HG03354 (cell line): ENCODE measurements at regions not wholly inside any gene's neighbourhood (a gene's known extent, or its start where the extent isn't known, plus 50 kb on each side); places are given as distances from the start of the nearest gene placed in this dataset.

Experiments
- ATAC-seq: cut with Tn5 transposase; IDR thresholded peaks from one replicate; pipeline ENCODE4 v1.9.1; 2021; ENCODE audit warnings: mild to moderate bottlenecking; ENCODE audit not compliant: unreplicated experiment, poor library complexity, severe bottlenecking

DNA sequence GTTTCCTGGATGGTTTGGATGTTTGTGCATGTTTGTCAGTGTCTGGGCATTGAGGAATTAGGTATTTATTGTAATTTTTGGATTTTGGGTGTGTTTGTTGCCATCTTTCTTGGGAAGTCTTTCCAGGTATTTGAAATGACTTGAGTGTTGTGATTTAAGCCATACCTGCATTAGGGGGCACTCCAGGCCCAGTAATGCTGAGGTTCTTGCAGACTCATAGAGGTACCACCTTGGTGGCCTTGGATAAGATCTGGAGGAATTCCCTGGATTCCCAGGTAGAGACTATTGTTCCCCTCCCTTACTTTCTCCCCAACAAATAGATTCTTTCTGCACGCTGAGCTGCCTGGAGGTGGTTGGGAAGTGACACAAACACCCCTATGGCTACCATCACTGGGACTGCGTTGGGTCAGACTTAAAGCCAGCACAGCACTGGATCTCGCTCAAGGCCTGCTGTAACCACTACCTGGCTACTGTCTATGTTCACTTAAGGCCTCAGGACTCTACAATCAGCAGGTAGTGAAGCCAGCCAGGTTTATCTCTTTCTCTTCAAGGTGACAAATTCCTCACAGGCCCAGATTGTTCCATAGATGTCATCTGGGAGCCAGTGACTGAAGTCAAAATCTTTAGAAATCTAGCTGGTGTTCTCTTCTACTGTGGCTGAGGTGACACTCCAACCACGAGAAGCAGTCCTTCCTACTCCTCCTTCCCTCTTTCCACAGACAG lies 643.6 kb downstream of the PDHA2 start:
- ATAC-seq, result no peak

DNA sequence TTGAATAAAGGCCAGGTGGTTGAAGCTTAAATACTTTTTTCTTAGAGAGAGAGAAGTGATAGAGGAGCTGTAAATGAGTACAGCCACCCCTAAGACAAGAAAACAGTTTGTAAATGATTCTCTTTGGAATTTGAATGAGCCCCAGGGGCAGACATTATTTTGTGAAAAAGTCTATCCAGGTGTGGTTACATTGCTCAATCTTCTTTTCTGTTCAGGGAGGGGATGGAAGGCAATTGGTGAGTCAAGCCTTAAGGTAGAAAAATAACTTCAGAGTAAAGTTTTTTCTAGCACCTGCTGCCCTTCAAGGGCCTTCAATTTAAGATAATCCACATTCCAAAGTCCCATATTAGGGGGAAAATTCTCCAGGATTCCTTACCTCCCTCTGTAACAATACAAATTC lies 646.7 kb downstream of the PDHA2 start:
- no peak for ATAC-seq

DNA sequence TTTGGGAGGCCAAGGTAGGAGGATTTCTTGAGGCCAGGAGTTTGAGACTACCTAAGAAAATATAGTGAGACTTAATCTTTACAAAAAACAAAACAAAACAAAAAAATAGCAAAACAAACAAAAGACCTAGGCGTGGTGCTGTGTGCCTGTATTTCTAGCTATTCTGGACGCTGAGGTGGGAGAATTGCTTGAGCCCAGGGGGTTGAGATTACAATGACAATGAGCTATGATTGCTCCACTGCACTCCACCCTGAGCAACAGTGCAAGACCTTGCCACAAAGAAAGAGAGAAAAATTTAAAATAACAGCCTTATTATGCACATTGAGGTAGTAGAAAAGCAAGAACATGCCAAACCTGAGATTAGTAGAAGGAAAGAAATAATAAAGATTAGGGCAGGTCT lies 657.7 kb downstream of the PDHA2 start:
- ATAC-seq, result no peak

DNA sequence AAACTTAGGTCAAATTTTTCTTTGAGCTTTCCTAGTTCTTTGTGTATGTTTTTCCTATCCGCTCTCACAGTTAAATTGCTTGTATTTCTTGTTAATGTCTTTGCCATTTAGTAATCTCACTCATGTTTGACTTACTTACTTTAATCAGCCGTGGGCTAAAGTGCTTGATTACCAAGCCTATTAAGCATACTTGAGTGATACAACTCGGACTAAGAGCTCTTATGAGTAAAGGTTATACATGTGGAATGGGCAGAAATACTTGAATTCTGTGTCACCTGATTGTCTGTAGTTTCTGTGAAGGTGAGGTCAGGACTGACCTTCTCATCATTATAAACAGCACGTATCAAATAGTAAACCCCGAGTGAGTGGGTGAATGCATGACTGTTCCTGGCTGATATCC lies 664.5 kb downstream of the PDHA2 start:
- ATAC-seq, result no peak

DNA sequence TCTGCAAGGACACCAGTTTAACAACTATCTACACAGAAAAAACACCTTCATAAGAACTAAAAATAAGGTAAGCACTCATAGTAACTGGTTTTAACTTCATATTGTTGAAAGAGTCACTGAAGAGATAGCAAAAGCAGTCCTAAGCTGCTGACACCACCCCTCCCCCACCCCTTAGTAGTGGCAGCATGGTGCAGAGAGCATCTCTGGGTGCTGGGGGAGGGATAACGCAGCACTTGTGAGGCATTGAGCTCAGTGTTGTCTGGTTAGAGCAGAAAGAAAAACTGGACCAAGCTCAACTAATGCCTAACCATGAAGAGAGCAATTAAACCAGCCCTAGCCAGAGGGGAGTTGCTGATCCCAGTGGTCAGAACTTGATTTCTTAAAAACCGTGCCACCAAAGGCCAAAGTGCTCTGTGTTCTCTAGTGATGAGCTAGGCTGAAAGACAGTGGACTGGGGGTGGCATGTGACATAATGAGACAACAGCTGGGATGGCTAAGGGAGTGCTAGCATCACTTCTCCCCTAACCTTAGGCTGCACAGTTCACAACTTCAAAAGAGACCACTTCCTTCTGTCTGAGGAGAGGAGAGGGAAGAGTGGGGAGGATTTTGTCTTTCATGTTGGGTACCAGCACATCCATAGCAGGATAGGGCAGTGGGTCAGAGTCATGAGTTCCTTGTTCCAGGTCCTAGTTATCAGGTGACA lies 669.3 kb downstream of the PDHA2 start:
- ATAC-seq, result no peak

DNA sequence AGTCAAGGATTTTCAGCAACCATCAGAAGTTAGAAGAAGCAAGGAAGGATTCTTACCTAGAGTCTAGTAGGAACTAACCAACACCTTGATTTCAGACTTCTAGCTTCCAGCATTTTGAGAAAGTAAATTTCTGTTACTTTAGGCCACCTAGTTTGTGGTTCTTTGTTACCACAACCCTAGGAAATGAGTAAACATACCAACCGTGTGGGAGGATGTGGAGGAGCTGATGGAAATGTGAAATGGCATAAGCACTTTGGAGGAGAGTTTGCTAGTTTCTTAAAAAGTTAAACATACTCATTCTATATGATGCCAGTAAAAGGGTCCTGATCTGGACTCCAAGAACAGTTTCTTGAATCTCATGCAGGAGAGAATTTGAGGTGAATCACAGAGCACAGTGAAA lies 679.4 kb downstream of the PDHA2 start:
- ATAC-seq, result no peak

DNA sequence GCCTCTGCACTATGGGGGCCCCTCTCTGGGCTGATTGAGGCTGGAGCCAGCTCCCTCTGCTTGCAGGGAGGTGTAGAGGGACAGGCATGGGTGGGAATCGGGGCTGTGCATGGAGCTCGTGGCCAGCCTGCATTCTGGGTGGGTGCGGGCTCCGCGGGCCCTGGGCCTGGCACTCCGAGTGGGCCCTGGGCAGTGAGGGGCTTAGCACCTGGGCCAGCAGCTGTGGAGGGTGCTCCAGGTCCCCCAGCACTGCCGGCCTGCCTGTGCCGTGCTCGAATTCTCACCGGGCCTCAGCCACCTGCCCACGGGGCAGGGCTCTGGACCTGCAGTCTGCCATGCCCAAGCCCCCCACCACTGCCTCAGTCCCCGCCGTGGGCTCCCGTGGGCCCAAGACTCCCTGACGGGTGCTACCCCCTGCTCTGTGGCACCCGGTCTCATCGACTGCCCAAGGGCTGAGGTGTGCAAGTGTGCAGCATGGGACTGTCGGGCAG lies 681.2 kb downstream of the PDHA2 start:
- ATAC-seq, result no peak

DNA sequence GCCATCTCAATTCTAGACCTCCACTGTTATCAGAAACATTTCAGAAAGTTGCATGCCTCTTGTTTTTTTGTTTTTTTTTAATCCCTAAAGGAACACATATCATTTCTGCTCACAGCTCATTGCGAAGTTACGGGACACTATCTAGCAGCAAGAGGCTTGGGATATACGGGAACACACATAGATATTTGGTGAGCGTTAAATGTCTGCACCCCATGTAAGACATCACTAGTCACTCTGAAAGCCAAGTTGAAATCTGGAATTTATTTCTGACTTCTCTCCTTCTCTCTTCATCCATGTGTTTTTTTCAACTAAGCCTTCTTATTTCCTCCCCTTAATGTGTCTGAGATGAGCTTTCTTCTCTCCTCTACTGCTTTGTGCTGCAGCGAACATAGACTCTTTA lies 683.7 kb downstream of the PDHA2 start:
- ATAC-seq, result no peak

DNA sequence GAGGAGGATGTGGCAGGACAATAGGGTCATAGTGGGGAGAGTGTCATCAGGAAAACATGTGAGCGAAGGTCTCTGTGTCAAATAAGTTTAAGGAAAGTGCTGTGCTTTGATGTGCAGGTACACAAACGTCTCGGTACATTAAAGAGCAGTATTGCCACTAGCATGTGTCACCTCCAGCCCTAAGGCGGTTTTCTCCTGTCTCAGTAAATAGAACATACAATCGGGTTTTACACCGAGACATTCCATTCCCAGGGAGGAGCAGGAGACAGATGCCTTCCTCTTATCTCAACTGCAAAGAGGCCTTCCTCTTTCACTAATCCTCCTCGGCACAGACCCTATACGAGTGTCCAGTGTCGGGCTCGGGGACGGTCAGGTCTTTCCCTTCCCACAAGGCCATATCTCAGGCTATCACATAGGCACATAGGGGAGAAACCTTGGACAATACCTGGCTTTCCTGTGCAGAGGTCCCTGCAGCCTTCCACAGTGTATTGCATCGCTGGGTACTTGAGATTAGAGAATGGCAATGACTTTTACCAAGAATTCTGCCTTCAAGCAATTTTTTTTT lies 684.5 kb downstream of the PDHA2 start:
- ATAC-seq, result no peak

DNA sequence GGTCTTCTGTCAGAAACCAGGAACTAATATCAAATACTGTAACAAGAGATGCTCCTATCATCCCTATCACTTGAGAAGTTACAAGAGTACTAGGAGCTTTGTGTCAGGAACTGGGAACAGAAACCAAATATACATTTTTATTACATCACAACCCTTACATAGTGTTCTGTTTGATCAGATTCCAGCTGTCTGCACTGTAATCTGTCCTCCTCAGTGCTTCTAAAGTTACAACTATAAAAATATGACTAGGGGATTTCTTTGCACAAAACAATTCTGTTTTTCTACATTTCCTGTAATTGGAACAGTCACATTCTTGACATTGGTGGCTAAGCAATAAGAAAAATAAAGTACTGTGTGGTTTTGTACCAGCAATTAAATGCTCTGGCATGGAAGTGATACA lies 686.0 kb downstream of the PDHA2 start:
- no peak for ATAC-seq

DNA sequence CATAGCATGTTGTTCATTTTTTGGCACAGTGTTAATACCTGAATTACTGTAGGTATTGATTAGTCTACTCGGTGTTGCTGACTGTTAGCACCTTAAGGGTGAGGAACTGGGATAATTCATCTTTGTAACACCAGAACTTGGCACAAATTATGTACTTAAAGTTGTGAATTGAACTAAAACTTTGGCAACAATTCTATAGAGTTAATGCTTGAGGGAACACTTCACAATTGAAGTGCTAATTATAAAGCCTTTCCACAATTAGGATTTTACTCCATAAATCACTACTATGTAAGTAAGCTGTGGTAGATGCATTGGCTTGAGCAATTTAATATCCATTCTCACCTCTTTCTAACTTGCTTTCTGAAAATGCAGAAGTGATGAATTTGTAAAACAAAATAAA lies 686.7 kb downstream of the PDHA2 start:
- no peak for ATAC-seq

DNA sequence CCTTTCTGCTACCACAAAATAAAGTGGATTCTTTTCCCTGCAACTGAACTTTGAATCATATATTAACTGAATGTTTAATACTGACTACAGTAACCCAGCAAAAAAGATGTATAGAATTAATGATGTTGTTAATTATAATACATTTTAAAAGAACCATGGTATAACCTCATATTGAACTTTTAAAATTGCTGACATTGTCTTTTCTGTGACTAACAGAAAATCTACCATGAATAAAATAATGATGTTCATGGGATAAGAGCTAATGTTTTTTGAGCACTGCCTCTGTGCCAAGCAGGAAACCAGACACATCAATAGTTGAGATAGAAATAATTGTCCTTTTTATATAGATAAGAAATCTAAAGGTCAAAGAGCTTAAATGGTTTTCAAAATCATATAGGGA lies 691.9 kb downstream of the PDHA2 start:
- ATAC-seq, result no peak

DNA sequence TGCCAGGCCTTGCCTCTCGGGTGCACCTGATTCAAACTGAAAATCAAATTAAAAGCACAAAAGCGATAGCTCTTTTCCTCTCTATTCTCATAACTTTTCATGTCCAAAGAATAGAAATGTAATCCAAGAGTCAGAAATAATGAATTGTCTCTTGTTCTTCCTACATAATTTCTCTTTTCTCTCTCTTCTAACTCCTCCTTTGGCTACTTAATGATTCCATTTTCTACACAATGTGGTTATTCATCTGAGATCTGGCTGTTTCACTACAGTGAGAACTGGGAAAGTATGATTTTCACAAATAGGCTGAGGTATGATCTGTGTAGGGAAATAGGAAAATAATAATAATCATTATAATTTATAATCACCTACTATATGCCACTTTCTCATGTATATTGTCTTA lies 703.5 kb downstream of the PDHA2 start:
- ATAC-seq, result no peak

DNA sequence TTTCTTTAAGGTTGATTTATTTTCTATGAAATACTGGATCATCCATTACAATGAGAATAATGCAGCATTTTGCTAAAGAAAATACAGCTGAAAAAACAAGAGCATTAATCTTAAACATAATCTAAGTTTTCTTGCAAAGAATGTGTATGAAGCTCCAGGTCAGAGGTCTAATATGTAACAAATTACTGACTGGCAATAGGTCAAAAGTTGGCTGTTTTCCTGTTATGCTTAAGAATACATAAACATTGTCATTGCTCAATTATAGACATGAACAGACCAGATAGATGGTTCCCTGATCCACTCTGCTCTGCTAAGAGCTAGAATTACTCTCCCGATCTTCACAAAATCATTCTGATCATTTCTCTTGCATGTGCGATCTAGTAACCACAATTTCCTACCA lies 718.6 kb downstream of the PDHA2 start:
- no peak for ATAC-seq

DNA sequence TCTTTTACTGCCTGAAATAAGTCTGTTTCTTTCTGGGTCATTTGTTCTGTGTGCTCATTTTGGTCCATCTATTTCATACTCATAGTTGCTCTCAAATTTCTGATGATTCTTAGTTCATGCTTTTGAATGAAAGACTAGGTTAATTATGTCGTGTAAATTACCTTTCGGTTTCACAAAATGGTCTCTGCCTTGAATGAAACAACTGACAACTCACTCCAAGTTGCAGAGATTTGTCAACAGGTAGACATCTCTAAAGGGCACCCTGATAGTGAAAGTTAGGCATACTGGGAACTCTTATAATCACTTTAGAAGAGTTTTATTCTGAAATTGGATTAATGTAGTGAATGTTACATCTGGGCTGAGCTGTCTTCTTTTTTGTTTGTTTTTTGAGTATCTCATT lies 726.9 kb downstream of the PDHA2 start:
- no peak for ATAC-seq

DNA sequence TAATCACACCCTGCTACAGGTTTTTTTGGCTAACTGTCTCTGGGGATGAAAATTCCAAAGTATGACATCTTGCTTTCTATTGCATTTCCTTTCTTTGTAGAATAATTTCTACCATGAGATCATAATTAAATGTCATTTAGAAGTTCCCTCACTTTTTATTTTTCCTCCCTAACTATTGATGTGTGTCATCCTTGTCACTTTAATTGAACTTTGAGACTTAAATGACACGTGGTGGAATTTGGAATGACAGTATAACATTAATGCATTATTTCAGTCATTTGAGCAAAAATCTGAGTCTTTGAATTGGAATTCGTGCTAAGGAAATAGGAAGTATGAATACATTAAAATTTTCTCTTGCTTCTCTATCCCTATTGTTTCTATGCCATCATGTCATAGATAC lies 745.4 kb downstream of the PDHA2 start:
- ATAC-seq, result no peak

DNA sequence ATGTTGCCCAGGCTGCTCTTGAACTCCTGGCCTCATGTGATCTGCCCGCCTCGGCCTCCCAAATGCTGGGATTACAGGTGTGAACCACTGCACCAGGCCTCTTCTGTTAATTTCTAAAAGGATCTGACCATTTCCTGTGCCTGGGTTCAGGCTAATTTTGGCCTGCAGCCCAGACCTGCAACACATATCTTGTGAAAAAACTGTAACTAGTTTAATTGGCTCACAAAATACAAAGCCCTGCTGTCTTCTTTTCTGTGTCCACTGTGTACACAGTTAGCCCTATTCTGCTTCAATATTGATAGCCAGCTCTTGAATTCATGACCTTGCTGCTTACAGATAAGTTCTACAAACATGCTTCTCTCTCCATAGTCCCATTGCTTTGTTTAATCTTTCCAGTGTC lies 753.5 kb downstream of the PDHA2 start:
- ATAC-seq, result no peak

DNA sequence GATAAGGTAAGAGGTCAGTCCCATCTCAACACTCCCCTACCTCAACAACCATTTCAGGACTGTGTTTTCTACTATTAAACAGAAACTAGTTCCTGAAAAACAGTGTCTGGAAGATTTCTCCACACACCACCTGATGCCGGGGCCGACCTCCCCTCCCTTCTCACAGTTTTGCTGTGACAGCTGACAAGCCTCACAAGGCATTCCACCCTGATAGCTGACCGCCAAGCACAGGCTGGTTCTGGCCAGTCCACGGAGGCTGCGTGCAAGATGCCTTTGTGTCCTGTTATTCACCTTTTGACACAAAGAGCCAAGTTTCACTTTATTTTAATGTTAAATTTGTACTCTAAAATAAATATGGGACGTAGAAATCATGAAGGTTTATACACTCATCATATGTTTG lies 758.6 kb downstream of the PDHA2 start:
- ATAC-seq, result no peak

DNA sequence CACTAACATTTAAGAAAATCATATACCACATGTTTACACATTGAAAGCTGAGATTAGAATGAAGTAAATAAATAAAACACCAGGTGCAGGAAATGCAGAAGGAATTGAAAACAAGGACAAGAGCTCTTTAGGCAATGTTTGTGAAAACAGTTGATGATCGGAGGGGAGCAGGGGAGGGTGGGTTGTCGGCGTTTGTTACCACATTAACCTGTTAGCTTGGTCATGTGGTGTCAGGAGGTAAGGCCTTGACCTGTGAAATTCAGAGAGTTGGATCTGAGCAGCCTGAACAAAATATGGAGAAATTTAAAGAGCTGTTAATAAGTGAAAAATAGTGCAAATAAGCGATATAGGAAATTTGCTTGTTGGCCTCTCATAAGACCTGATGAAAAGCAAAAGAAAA lies 759.9 kb downstream of the PDHA2 start:
- ATAC-seq, result no peak

DNA sequence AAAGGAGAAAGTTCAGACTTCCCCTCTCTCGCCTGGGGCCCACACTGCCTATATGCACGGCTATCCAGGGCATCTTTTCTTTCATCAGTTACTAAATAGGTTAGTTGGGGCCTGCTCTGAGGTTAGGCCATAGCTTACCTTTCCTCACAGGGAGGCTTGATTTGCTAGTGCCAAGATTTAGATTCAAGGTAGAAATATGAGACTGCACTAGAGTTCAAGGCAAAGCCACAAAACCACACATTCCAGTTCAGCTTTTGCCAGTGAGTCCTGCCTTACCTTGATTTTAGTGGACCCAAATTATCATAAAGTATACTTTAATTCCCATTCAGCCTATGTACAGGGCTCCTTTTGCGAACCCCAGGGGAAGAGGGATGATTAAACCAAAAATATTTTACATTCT lies 762.8 kb downstream of the PDHA2 start:
- no peak for ATAC-seq

DNA sequence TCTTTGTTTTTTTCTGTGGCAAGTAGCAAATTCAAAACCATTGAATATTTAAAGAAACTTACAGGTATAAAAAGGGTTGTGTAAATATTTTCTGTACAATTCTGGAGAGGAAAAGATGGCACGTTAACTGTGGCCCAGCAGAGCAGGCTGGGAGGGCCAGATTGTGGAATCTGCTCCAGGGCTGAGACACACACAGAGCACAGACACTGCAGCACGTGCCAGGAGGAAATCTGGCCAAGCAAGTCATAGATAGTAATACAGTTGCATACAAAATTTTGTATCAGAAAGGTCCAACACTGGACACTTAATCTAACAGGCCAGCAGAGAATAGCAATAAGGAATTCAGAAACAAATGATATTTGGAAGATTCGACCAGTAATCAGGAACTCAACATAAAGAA lies 763.7 kb downstream of the PDHA2 start:
- no peak for ATAC-seq
